ENCODE measurements at regions not wholly inside any gene's neighbourhood (a gene's known extent, or its start where the extent isn't known, plus 50 kb on each side); places are given as distances from the start of the nearest gene placed in this dataset.

DNA sequence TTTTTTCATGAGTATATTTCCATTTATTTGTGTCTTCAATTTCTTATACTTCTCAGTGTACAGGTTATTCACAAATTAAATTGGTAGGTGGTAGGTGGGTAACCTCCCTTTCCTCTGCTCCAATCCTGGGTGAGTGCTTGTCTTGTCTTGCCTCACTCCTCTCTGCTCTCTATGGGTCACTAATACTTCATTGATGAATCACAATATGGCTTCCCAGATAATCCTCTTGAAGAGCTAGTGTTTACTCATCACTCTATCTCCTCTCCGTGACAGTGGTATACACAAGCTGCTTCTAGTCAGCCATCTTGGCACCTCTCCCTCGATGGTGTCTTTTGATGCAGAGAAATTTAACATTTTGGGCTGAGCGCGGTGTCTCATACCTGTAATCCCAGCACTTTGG lies 331.8 kb upstream of the NMUR2 start:
- TF ChIP-seq, protein P1, sequence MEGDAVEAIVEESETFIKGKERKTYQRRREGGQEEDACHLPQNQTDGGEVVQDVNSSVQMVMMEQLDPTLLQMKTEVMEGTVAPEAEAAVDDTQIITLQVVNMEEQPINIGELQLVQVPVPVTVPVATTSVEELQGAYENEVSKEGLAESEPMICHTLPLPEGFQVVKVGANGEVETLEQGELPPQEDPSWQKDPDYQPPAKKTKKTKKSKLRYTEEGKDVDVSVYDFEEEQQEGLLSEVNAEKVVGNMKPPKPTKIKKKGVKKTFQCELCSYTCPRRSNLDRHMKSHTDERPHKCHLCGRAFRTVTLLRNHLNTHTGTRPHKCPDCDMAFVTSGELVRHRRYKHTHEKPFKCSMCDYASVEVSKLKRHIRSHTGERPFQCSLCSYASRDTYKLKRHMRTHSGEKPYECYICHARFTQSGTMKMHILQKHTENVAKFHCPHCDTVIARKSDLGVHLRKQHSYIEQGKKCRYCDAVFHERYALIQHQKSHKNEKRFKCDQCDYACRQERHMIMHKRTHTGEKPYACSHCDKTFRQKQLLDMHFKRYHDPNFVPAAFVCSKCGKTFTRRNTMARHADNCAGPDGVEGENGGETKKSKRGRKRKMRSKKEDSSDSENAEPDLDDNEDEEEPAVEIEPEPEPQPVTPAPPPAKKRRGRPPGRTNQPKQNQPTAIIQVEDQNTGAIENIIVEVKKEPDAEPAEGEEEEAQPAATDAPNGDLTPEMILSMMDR (IDR thresholded peaks at IDR 0.05; ENCODE audit: insufficient read depth, low read depth, low read length), result no peak
- TF ChIP-seq EZH2 (IDR thresholded peaks at IDR 0.05; ENCODE audit: insufficient read depth, low read length), result no peak

All from astrocyte (in vitro differentiated cells and primary cell).